ENCODE measurements at regions not wholly inside any gene's neighbourhood (a gene's known extent, or its start where the extent isn't known, plus 50 kb on each side); places are given as distances from the start of the nearest gene placed in this dataset.

- Histone ChIP-seq H3K27me3 (ENCODE audit: insufficient read depth) (peaks cover 79% of the 10 kb centered on the region), H3K4me2 (no peak overlapping the region), H3K4me3 (no peak overlapping the region), H4K20me1 (replicated peaks; ENCODE audit: insufficient read depth) (no peaks in the 10 kb centered on the region), H3K4me1 (ENCODE audit: insufficient read depth) (no peaks in the 10 kb centered on the region; the same call in 1 of the 2 replicates), H3K79me2 (replicated peaks; ENCODE audit: insufficient read depth) (no peaks in the 10 kb centered on the region), H3K9me2 (ENCODE audit: insufficient read depth) (no peaks in the 10 kb centered on the region), H3K36me3 (ENCODE audit: insufficient read depth) (no peaks in the 10 kb centered on the region; the same call in 1 of the 2 replicates), H3F3A (replicated peaks; ENCODE audit: low read depth) (no peaks in the 10 kb centered on the region), H3K27ac (ENCODE audit: low read depth) (no peak overlapping the region), H2AFZ (no peak overlapping the region)
- Mint-ChIP-seq H3K36me3 (ENCODE audit: low read depth) (no peaks in the 10 kb centered on the region), H3K27ac (no peak overlapping the region), H3K9me3 (no peaks in the 10 kb centered on the region; the same call in 1 of the 3 replicates), H3K4me3 (no peak overlapping the region), H3K27me3 (ENCODE audit: insufficient read depth, low read depth, poor library complexity) (peaks cover 5% of the 10 kb centered on the region), H3K4me1 (peaks cover 5% of the 10 kb centered on the region; the same call in 1 of the 3 replicates)
- ATAC-seq: peak; percentile 50; the same call in 2 of the 3 replicates
- no peak for TF ChIP-seq NANOG (IDR thresholded peaks at IDR 0.05; ENCODE audit: borderline replicate concordance)
- no peak for TF ChIP-seq CREB1 (CRISPR knock-in tag; IDR thresholded peaks at IDR 0.05; ENCODE audit: low read depth)
- no peak for TF ChIP-seq POLR2AphosphoS5 (IDR thresholded peaks at IDR 0.05; ENCODE audit: low read depth)
- TF ChIP-seq STAT1 (IDR thresholded peaks at IDR 0.05; ENCODE audit: unreplicated experiment): no peak
- no peak for TF ChIP-seq ZNF114 (CRISPR knock-in tag; IDR thresholded peaks at IDR 0.05)
- no peak for TF ChIP-seq EZH2phosphoT487 (IDR thresholded peaks at IDR 0.05; ENCODE audit: unreplicated experiment)
- TF ChIP-seq ZNF462 (CRISPR knock-in tag; IDR thresholded peaks at IDR 0.05): no peak
- TF ChIP-seq REST (IDR thresholded peaks at IDR 0.05; ENCODE audit: unreplicated experiment): no peak
- TF ChIP-seq ETS1 (IDR thresholded peaks at IDR 0.05): no peak
- DNase-seq (ENCODE audit: low spot score): peak; percentile 31
These were observed 84.9 kb downstream of the TMEM114 start for GRCh38 chr16:8505327-8505991.

Measured in GM23338 (cell line).